CD14-positive monocyte (primary cell): ENCODE measurements at regions not wholly inside any gene's neighbourhood (a gene's known extent, or its start where the extent isn't known, plus 50 kb on each side); places are given as distances from the start of the nearest gene placed in this dataset.

Experiments
- DNase-seq, 3 donors: peaks; one replicate each; pipeline ENCODE4 v3.0.0-alpha.2; 2011 to 2022
- H2AFZ ChIP-seq: 2 replicates; pipeline ENCODE4 v1.6.0; 2012; ENCODE audit warnings: mild to moderate bottlenecking, low read depth, low read length, inconsistent platforms; ENCODE audit not compliant: insufficient read depth, poor library complexity, severe bottlenecking
- H3K27ac ChIP-seq, 2 donors: 1 replicate in 1 of 2; 2 replicates in 1 of 2; pipeline ENCODE4 v1.5.1; 2012 to 2013; ENCODE audit warnings: low read length in 2 of 2, control low read depth in 1 of 2, inconsistent platforms in 1 of 2, low read depth in 1 of 2, mild to moderate bottlenecking in 1 of 2
- H3K27me3 ChIP-seq, 2 donors: one replicate each; pipeline versions ENCODE4 v1.6.0 to v1.6.1; 2011 to 2013; ENCODE audit warnings: low read length in 2 of 2; ENCODE audit not compliant: control insufficient read depth in 2 of 2, insufficient read depth in 2 of 2
- H3K36me3 ChIP-seq, 2 donors: replicated peaks in 1 of 2; 1 replicate in 1 of 2; 2 replicates in 1 of 2; pipeline versions ENCODE4 v1.5.1 to v1.6.1; 2012 to 2013; ENCODE audit warnings: low read length in 2 of 2, control low read depth in 1 of 2, inconsistent platforms in 1 of 2, mild to moderate bottlenecking in 1 of 2; ENCODE audit not compliant: insufficient read depth in 2 of 2, control insufficient read depth in 1 of 2
- H3K4me1 ChIP-seq, 2 donors: 1 replicate in 1 of 2; 2 replicates in 1 of 2; pipeline versions ENCODE4 v1.5.1 to v1.6.1; 2012 to 2013; ENCODE audit warnings: low read length in 2 of 2, control low read depth in 1 of 2, inconsistent platforms in 1 of 2, mild to moderate bottlenecking in 1 of 2, moderate library complexity in 1 of 2; ENCODE audit not compliant: insufficient read depth in 2 of 2, control insufficient read depth in 1 of 2
- H3K4me2 ChIP-seq: replicated peaks from 2 replicates; pipeline ENCODE3; 2012; ENCODE audit warnings: low read length, moderate library complexity, mild to moderate bottlenecking; ENCODE audit not compliant: poor library complexity, severe bottlenecking; ENCODE audit errors: extremely low read depth
- H3K4me3 ChIP-seq, 3 experiments: fragments of 200-600 bp in 1 of 3; sonication (generic) in 1 of 3; replicated peaks in 1 of 3; 1 replicate in 2 of 3; 2 replicates in 1 of 3; pipeline ENCODE4 v1.5.1; 2011 to 2013; ENCODE audit warnings: low read length in 3 of 3, mild to moderate bottlenecking in 3 of 3, control low read depth in 2 of 3, low read depth in 2 of 3, inconsistent platforms in 1 of 3, moderate library complexity in 1 of 3
- H3K79me2 ChIP-seq: 2 replicates; pipeline ENCODE4 v1.6.0; 2012; ENCODE audit warnings: mild to moderate bottlenecking, control low read depth, inconsistent platforms, low read length, moderate library complexity; ENCODE audit not compliant: insufficient read depth
- H3K9ac ChIP-seq: 2 replicates; pipeline ENCODE4 v1.6.0; 2017; ENCODE audit warnings: low read length, mild to moderate bottlenecking; ENCODE audit not compliant: insufficient read depth, poor library complexity, severe bottlenecking
- H3K9me3 ChIP-seq, 2 donors: replicated peaks in 1 of 2; 1 replicate in 1 of 2; 2 replicates in 1 of 2; pipeline versions ENCODE4 v1.5.1 to v1.6.1; 2012 to 2013; ENCODE audit warnings: low read length in 2 of 2, control low read depth in 1 of 2; ENCODE audit not compliant: control insufficient read depth in 1 of 2, insufficient read depth in 1 of 2
- H4K20me1 ChIP-seq: 2 replicates; pipeline ENCODE4 v1.6.0; 2012; ENCODE audit warnings: mild to moderate bottlenecking, low read length, control low read depth, moderate library complexity; ENCODE audit not compliant: insufficient read depth
- H3K27ac Mint-ChIP-seq, 7 donors: one replicate each; pipeline ENCODE4 v1.8.0; 2020; ENCODE audit warnings: mild to moderate bottlenecking in 7 of 7, mixed read lengths in 7 of 7, moderate library complexity in 6 of 7, inconsistent platforms in 2 of 7
- H3K27me3 Mint-ChIP-seq, 3 donors: one replicate each; pipeline ENCODE4 v1.8.0; 2021 to 2022; ENCODE audit warnings: low read depth in 3 of 3, mild to moderate bottlenecking in 3 of 3, mixed read lengths in 3 of 3, moderate library complexity in 3 of 3, inconsistent platforms in 1 of 3
- H3K36me3 Mint-ChIP-seq, 2 donors: one replicate each; pipeline ENCODE4 v1.8.0; 2020; ENCODE audit warnings: mixed read lengths in 2 of 2, inconsistent platforms in 1 of 2, mild to moderate bottlenecking in 1 of 2
- H3K4me1 Mint-ChIP-seq: one replicate; pipeline ENCODE4 v1.8.0; 2020; ENCODE audit warnings: mild to moderate bottlenecking, mixed read lengths
- H3K4me3 Mint-ChIP-seq, 2 donors: one replicate each; pipeline ENCODE4 v1.8.0; 2020; ENCODE audit warnings: mild to moderate bottlenecking in 2 of 2, mixed read lengths in 2 of 2, moderate library complexity in 1 of 2
- H3K9me3 Mint-ChIP-seq, 7 donors: one replicate each; pipeline ENCODE4 v1.8.0; 2020 to 2022; ENCODE audit warnings: mixed read lengths in 7 of 7, mild to moderate bottlenecking in 6 of 7, moderate library complexity in 6 of 7, inconsistent platforms in 2 of 7
- CTCF ChIP-seq: fragments of 200-600 bp; IDR thresholded peaks from one replicate; pipeline ENCODE4 v1.8.0; 2022; ENCODE audit warnings: antibody characterized with exemption, mild to moderate bottlenecking
- WGBS: methylation state at CpG from one replicate; pipeline ENCODE4 v1.1.5; 2013; ENCODE audit warnings: missing lambda C conversion rate; ENCODE audit not compliant: insufficient coverage; 5-methylcytosine and 5-hydroxymethylcytosine counted together
- intact Hi-C, 2 donors: fragments of 100-400 bp; cut with micrococcal nuclease; formaldehyde crosslinking; loops; one replicate each; pipeline versions ENCODE4 v1.15.0 to v1.15.1; 2023

GRCh38 chr4:141311246-141312204, 90.8 kb downstream of the ZNF330 start:
- peaks cover 0 to 3% (median 0%) of the 10 kb centered on the region in 7 donors for H3K9me3 Mint-ChIP-seq
- no CpG with 5 or more reads among the region's 5 CpGs for WGBS

More at GRCh38 chr4:141311246-141312204, 90.8 kb downstream of the ZNF330 start:
- H4K20me1 ChIP-seq: no peaks in the 10 kb centered on the region
- Mint-ChIP-seq H3K36me3 (peaks cover 19 to 22% of the 10 kb centered on the region in 2 donors), H3K4me3 (no peak overlapping the region), H3K27ac (peak overlapping the region; percentile 80 to 97 (median 89)), H3K4me1 (peaks cover 68% of the 10 kb centered on the region), H3K27me3 (no peaks in the 10 kb centered on the region)
- peak overlapping the region; percentile 23 for H2AFZ ChIP-seq
- TF ChIP-seq CTCF: no peak
- H3K4me1 ChIP-seq: peaks cover 36 to 65% of the 10 kb centered on the region in 2 donors
- H3K9me3 ChIP-seq: peaks cover 0 to 4% of the 10 kb centered on the region in 2 donors
- peak overlapping the region in 1 of 3 experiments; percentile 30 for H3K4me3 ChIP-seq
- H3K79me2 ChIP-seq: no peaks in the 10 kb centered on the region
- intact Hi-C loops: loop anchor here in 1 of 2 donors (2.0 to 10.0 kb wide), 2 partner anchors 41 to 323 kb away; partner anchors contain the start of gene IL15
- DNase-seq: peak; percentile 83 to 92 (median 87)
- H3K27ac ChIP-seq: peak overlapping the region in 1 of 2 donors; percentile 92
- peak overlapping the region; percentile 34 for H3K4me2 ChIP-seq
- peak overlapping the region; percentile 48 for H3K9ac ChIP-seq
- peaks cover 0 to 3% of the 10 kb centered on the region in 2 donors for H3K27me3 ChIP-seq
- peaks cover 0 to 27% of the 10 kb centered on the region in 2 donors for H3K36me3 ChIP-seq
